C4-2B (cell line): ENCODE measurements at regions not wholly inside any gene's neighbourhood (a gene's known extent, or its start where the extent isn't known, plus 50 kb on each side); places are given as distances from the start of the nearest gene placed in this dataset.
"Not testable (repeated sequence)": the region's sequence is repeated elsewhere in the genome, so short reads cannot be mapped to it uniquely, and the experiment has no call there.

Experiments
- H3K27ac ChIP-seq: fragments of 450-650 bp; 2 replicates; pipeline ENCODE4 v1.5.1; 2017
- CTCF ChIP-seq: fragments of 450-650 bp; conservative IDR thresholded peaks from 2 replicates; pipeline ENCODE4 v1.5.1; 2017; ENCODE audit warnings: mild to moderate bottlenecking
- ZFX ChIP-seq: fragments of 450-650 bp; IDR thresholded peaks from 2 replicates; pipeline ENCODE4 v1.6.1; 2017

DNA sequence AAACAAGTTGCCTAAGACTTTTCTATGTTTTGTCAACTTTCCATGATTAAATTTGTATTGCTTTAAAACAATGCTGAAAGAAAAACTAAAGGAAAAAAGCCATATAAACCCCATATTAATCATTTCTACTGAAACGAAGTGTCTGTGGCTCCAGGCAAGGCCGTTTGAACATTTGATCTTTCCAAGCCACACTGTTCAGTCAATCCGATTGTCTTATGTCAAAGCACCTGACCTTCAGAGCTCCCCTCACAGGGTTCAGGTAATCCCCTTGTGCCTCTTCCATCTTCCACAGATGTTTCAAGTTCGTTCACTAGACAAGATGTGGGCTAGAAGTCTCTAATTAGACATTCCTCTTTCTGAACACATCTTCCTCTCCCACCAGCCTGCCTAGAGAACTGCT, 177.1 kb upstream of the NUDT10 start:
- TF ChIP-seq ZFX (no peak), CTCF (no peak)
- no peak overlapping the region for H3K27ac ChIP-seq

- no peak overlapping the region for H3K27ac ChIP-seq
- no peak for TF ChIP-seq ZFX
- TF ChIP-seq CTCF = no peak
Measured at GRCh38 chrX:51158231-51158630, 174.4 kb upstream of the NUDT10 start.

DNA sequence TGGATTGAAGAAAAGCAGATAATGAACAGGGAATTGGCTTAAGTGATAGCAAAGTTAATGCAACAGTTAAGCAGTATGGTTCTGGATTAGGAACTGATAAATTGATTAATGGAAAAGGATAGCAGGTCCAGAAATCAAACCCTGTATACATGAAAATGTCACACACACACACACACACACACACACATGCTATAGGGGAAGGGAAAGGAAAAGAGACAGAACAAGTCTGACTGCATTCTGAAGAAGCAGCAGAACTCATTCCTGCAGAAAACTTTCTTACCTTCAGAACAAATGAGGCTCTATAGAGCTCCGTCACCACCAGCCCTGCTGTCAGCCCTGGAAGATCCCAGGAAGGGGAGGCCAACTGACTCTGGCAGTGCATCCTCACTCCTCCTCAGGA, 173.2 kb upstream of the NUDT10 start:
- H3K27ac ChIP-seq = not testable (repeated sequence)

GRCh38 chrX:51163730-51164129, 168.9 kb upstream of the NUDT10 start:
- H3K27ac ChIP-seq = no peak overlapping the region
- TF ChIP-seq CTCF (no peak), ZFX (no peak)

- H3K27ac ChIP-seq = not testable (repeated sequence)
Measured at GRCh38 chrX:51178356-51178900, 154.2 kb upstream of the NUDT10 start.

DNA sequence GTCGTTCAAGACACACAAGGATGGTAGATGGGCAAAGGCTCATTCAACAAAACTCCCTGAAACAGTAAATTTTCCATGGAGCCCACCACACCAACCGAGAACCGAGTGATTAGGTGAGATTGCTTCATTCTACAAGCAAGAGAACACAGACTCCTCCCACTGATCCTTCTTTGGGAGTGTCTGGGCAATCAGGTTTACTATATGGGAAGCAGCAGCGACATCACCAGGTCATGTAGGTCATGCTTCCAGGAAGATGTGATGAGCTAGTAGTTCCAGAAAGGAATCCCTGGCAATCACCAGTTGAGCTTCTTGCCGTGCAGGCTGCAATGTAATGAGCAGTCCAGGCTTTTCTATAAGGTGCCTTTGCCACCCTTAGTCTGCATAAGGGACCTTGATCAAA, 152.8 kb upstream of the NUDT10 start:
- TF ChIP-seq CTCF = peak; percentile 15
- H3K27ac ChIP-seq = not testable (repeated sequence)

DNA sequence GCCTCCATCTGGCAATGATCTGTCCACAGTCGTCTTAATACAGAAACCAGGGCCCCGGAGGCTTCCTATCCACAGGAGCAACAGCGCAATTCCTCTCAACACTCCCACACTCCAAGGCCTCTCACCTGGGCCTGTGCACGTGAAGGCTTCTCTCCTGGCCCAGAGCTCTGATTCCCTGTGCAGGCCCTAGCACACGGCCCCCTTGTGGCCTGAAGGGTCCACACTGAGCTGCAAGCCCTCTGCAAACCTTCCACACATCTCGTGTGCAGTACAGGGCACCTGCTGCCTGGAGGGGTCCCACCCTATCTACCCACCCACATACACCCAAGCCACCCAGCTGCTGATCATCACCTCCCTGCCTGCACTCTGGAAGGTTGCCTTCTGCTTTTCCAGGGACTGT, 150.1 kb upstream of the NUDT10 start:
- TF ChIP-seq ZFX (no peak), CTCF (no peak)
- no peak overlapping the region for H3K27ac ChIP-seq

DNA sequence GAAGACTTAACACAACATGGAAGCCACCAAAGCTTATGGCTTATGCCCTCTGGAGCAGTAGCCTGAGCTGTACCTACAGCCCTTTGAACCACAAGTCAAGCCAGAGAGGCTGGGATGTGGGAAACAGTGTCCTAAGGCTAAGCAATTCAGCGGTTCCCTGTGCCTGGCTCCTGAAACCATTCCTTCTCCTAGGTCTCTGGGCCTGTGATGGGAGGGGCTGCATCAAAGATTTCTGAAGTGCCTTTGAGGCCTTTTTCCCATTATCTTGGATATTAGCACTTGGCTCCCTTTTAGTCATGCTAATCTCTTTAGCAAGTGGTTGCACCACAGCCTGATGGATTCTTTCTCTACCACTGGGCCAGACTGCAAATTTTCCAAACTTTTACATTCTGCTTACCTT, 140.5 kb upstream of the NUDT10 start:
- no peak for TF ChIP-seq ZFX
- TF ChIP-seq CTCF = no peak
- H3K27ac ChIP-seq = no peak overlapping the region

GRCh38 chrX:51215266-51215665, 117.4 kb upstream of the NUDT10 start:
- no peak for TF ChIP-seq ZFX
- TF ChIP-seq CTCF = peak; percentile 30
- no peak overlapping the region for H3K27ac ChIP-seq
